ENCODE measurements at regions not wholly inside any gene's neighbourhood (a gene's known extent, or its start where the extent isn't known, plus 50 kb on each side); places are given as distances from the start of the nearest gene placed in this dataset.

DNA sequence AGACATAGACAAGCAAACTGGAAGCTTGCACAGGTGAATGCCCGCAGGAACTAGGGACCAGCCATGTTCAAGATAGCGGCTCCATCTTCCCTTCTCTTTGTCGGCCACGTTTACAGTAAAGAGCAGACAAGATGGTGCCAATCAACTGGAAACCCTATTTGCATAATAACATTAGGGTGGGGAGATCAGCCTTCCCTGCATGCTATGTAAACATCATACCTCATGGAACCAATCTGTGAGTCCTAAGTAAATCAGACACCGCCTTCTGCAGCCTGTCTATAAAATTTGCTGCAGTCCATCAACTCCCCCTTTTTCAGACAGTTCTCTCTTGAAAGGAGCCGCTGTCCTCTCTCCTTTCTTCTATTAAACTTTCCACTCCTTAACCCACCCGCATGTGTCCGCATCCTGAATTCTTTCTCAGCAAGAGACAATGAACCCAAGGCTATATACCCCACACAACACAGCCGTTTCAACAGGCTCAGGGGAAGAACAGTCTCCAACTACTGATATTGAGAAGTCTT, 384.4 kb downstream of the EIPR1 start:
- no peak for DNase-seq (ENCODE audit: low read depth in 2 of 2)

DNA sequence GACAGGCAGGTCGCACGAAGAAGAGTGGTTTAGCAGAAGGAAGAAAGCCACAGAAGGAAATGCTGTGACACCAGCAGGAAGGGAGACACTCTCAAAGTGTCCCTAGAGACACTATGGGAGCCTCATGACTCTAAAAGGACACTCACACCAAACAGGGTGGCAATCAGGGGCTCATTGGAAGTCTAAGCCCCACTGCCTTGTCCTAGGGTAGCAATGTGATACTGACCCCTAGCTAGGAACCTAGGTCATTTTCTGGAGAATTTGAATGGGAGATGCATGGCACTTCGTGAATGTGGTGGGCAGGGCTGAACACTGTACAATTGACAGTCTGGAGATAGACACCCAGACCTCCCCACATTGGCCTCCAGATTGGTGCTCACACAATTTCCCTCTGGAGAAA, 385.0 kb downstream of the EIPR1 start:
- DNase-seq (ENCODE audit: low read depth in 2 of 2): no peak

DNA sequence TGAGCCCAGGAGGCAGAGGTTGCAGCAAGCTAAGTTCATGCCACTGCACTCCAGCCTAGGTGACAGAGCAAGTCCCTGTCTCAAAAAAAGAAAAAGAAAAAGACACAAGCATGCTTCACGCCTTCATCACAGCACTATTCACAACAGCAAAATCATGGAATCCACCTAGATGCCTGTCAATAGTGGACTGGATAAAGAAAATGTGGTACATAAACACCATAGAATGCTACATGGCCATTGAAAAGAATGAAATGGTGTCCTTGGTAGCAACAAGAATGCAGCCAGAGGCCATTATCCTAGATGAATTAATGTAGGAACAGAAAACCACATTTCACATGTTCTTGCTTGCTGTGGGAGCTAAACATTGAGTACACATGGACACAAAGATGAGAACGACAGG, 392.6 kb downstream of the EIPR1 start:
- no peak for DNase-seq (ENCODE audit: low read depth in 2 of 2)

DNA sequence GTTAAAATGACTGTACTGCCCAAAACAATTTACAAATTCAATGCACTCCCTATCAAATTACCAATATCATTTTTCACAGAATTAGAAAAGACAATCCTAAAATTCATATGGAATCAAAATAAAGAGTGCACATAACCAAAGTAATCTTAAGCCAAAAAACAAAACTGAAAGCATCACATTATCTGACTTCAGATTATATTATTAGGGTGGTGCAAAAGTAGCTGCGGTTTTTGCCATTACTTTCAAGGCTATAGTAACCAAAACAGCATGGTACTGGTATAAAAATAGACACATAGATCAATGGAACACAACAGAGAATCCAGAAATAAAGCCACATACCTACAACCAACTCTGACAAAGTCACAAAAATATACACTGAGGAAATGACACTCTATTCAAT, 396.6 kb downstream of the EIPR1 start:
- DNase-seq (ENCODE audit: low read depth in 2 of 2): no peak

DNA sequence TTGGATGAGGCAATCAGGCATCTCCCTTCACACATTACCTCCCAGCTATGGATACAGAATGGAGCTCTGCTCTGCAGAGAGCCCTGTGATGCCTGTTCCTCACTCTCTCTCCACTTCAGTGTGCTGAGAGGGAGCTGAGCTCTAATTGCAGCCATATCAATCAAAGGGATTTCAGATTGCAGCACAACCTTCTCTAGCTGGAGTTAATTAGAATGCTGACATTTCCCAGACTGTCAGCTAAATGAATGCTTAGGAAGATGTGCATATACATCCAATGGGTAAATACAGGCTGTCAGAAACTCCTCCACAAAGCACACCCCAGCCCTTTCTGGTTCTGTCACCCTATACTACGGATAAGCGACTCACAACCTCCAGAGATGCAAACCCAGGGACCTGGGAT, 402.6 kb downstream of the EIPR1 start:
- DNase-seq (ENCODE audit: low read depth in 2 of 2): no peak

DNA sequence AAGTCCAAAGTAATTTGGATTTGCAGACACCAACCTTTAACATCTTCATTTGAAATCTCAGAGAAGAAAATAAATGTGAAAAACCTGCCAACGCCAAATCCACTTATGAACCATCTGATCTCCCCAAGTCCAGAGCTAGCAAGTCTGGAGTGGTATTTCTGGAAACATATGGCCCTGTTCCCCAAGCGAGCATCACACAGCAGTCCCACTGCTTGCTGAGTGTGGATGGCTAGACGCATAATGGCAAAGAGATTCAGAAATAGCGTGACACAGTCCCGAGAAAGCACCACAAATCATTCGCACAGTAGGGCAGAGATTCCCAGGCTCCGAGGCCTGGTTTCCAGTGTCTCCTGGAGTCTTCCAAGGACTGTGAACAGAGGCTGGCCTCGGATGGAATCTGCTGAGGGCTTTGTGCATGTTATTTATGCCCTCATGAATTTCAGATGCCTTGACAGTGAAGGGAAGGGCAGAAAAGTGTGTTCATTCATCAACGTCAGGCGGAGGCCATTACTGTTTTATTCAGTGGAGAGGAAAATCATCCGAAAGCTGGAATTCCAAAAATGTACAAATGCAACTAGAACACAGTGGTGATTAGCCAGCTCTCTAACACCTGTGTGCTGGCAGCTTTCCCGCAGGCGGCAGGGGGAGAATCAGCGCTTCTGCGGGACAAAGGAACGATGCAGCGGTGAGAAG, 417.0 kb downstream of the EIPR1 start:
- no peak for DNase-seq (ENCODE audit: low read depth in 2 of 2)

DNA sequence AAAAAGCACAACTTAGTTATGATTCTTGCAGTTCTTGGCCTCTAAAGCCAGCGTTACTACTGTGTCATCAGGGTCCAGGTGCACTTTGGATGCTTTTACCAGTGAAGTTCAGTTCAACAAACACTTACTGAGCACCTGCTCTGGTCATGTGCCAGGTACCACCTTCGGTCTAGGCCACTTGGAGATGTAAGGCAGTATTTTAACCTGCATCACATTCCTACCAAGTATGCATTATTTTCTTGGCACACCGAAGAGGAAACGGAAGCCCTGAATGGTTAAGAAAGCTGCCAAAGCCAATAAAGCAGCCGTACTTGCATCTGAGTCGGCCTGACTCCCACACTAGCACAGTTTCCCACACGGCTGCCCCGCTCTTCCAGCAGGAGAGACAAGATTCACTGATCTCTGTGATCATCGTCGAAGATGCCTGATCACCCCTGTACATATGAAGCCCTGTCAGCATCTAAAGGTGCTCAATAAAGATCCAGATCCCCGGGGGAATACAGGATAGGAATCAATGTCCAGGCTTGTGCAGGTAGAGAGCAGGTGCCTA, 427.1 kb downstream of the EIPR1 start:
- DNase-seq (ENCODE audit: low read depth in 2 of 2): no peak

DNA sequence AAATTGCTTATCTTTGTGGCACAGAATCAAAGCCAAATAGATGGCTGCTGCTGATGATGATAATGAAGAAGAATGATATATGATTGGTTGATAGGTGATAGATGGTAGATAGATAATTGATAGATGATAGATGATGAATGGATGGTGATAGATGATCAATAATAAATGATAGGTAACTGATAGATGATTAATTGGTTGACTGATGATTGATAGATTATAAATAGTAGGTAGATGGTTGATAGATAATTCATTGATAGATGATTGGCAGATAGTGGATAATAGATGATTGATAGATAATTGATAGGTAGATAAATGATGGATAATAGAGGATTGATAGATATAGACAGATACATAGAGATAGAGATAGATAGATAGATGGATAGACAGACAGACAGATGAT, 430.2 kb downstream of the EIPR1 start:
- DNase-seq (ENCODE audit: low read depth in 2 of 2): no peak

DNA sequence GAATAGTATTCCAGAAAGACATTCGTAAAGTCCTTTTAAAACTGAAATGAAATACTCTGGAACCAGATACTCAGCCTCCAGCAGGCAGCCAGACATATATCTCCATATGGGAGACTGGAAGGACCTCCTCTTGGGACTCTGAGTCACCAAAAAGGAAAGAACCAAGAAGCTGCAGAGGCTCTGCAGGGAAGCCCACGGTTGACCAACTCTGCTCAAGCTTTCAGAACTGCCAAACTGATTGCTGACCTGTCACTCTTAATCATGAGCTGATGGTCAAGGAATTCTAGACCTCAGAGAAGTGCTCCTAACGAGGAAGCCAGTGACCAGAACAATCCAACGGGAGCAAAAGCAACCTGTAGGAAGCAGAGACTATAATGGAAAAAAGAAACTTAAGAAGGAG, 434.7 kb downstream of the EIPR1 start:
- no peak for DNase-seq (ENCODE audit: low read depth in 2 of 2)

DNA sequence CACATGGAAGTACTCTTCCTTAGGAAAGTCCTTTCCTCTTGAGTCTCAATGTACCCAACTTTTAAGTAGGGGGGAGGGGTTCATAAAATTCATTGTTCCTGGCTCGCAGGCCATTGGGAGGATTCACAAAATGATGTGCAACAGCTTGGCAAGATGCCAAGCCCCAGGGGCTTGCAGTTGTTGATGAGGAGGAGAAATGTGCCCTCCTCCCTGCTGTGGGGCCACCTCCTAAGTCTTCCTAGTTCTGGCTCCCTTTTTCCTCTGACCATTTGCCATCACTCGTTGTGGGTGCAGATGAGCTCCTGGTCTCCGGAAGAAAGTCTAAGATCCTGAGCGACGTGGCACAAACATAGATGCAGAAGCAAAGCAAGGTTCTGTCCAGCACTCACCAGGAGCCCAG, 435.4 kb downstream of the EIPR1 start:
- no peak for DNase-seq (ENCODE audit: low read depth in 2 of 2)

DNA sequence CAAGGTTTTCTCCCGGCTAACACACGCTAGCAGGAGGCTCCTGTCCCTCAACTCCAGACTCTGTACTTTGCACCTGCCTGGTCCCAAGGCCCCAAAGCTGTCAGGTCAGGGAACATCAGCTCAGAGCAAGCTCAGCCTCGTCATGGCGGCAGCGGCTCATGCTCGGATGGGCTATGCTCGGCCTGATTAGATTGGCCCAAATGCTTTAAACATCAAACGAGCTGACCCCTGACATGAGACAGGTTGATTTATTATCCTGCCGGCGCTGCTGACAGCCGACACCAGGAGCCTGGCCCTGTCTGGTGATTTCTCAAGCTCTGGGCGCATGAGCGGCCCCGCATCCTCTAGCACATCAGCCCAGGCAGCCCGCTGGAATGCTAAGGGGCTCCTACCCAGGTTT, 436.4 kb downstream of the EIPR1 start:
- DNase-seq (ENCODE audit: low read depth in 2 of 2): no peak

DNA sequence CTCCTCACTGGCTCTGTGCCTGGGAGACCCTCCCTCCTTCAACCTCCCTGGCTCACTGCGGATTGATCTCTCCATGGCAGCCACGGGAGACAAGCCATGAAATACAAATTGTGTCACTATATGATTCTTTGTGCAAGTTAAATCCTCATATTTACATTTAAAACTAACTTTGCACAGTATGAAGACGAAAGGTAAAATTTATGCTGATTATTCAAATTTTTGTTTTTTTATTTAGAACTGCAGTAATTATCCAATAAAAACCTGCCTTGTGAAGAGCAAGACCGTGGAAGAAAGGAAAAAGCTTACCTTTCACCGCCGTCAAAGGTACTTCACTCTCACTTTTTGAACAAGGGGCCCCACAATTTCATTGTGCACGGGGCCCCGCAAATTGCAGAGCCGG, 436.9 kb downstream of the EIPR1 start:
- DNase-seq (ENCODE audit: low read depth in 2 of 2): no peak

DNA sequence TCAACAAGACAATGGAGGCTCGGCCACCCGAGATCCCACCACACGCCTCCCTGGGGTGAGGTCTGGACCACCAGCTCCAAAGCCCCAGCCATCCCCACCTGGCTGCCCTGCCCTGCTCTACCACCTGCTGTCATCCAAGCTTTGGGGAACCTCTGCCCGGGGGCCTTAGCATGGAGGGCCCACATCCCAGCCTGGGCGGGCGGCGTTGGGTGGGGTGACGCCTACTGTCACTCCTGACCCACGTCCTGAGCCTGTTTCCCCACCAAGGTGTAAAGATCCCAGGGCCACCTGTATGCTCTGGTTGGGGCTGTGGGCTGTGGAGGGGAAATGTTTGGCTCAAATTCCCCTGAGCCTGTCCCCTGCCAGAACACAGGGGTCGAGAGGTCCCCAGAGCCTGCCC, 437.6 kb downstream of the EIPR1 start:
- no peak for DNase-seq (ENCODE audit: low read depth in 2 of 2)

DNA sequence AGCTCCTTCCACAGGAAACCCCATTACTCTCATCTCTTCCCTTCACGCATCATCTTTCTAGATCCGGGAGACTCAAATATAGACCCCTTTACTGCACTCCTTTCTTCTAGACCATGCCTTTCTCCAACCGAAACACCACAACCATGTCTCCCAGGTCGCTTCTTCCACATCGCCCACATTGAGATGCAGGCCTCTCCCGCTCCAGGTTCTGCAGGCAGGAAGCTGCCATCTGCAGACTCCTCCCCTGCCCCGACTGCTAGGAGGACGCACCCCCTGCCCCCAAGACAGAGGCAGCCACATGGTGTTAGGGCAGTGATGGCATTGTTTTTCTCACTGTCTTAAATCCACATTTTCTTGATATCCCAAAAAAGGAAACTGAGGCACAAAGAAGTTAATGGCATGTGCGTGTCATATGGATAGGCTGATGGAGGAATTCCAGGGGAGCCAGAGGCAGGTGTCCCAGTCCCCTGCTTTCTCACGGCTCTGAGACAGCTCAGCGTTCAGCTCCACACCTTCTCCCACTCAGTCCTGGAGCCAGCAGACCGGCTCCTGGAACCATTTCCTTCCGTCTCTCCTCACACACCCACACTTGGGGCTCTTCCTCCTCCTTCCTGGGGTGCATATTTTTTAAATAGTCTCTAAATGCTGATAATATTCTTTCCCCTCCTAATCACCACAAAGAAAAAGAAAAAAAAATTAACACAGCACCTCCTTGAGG, 438.4 kb downstream of the EIPR1 start:
- no peak for DNase-seq (ENCODE audit: low read depth in 2 of 2)

DNA sequence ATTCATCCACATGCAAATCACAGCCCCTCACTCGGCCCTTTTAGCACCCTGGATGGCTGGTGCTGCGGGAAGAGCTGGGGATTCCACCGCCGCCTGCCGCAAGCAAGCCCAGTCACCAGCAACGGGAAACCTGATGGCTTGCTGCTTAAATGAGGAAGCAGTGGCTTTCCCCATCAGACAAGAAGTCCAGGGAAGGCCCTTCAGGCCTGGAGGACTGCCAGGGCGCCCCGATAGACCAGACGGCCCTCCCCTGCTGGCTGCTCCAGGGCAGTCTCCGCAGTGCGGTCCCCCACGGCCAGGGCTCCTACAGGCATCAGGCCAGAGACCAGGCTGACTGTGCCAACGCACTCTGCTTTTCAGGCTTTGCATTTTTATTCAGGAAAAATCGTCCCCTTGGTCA, 439.1 kb downstream of the EIPR1 start:
- DNase-seq (ENCODE audit: low read depth in 2 of 2): no peak

DNA sequence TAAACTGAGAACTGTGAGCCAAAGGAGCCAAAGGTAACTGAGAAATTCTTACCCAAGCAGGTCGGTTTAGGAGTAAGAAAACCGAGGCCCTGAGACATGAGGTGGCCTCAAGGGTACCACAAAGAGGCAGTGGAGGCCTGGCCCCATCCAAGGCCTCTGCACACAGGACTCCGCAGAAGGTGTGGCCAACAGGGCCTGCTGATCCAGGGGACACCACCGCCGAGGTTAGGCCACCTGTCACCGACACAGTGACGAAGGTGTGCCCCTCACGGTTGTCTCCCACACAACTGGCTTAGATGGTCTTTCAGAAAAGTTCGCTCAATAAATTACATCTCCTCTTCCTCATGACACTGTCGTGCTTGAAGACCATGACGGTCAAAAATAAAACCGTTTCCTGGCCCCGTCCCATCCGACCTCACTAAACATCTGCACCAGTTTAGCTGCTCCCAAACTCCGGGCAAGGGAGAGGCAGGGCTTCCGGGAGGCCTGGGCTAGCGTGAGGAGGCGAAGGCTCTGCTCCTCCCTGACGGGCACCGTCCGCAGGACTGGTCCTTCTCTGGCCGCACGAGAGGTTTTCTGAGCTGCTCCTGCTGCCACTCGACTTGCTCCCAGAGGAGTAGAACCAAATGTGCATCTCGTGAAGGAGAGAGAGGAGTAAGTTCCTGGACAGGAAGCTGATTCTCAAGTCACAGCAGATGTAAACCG, 442.0 kb downstream of the EIPR1 start:
- DNase-seq (ENCODE audit: low read depth in 2 of 2): no peak

DNA sequence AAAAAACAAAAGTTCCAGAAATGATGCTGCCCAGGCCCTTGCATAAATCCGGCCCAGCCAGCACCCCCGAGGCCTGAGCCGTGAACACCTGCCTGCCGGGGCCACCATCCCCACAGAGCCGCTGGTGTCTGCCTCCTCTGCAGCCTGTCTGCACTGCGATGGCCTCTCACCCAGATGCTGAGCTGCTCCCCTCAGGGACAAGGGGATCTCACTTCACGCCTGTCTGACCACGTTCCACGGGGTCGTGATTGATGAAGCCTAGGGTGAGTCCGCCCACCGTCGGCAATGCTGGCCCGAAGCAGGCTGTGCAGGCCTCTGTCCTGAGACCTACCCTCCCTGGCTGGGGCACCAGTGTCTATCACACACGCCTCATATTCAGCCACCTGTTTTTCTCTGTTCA, 444.2 kb downstream of the EIPR1 start:
- DNase-seq (ENCODE audit: low read depth in 2 of 2): no peak

DNA sequence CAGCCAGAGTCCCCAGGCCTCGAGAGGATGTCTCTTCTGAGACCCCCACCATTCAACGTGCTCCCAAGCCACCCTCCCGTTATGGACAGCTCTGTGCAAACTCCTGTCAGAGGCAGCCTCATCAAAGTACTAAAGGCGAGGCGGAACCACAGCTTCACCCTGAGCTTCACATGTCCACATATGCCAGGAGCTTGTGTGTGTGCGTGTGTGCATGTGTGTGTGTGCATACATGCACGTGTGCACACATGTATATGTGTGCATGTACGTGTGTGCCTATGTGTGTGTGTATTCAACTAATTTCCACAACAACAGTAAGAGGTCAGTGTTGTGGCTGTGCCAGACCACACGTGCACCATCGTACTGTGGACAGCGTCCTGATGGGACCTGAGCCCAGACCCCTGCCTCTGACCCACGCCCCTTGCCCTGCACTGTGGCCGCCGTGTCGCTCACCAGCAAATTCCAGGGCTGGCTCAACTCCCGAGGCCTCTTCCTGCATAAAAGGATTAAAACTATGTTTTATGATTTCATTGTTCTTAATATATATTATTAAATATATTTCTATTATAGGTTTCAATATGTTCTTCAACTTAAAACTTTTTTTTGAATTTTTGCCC, 444.8 kb downstream of the EIPR1 start:
- DNase-seq (ENCODE audit: low read depth in 2 of 2): no peak

DNA sequence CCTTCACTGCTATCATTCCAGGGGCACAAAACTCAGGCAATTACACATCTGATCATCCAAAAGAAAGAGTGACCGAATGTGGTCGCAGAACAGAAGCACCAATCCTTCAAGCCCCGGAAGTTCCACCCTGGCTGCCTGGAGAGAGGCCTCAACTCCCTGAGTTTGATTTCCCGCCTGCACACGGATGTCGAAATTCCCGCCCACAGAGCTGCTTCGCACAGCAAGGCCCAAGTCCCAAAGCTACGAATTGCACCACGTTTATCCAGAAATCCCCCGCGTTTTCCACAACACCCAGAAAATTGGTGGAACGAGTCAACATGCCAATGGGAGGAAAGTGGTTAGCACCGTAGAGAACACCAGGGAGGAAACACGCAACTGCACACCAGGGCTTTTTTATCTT, 445.4 kb downstream of the EIPR1 start:
- DNase-seq (ENCODE audit: low read depth in 2 of 2): no peak

DNA sequence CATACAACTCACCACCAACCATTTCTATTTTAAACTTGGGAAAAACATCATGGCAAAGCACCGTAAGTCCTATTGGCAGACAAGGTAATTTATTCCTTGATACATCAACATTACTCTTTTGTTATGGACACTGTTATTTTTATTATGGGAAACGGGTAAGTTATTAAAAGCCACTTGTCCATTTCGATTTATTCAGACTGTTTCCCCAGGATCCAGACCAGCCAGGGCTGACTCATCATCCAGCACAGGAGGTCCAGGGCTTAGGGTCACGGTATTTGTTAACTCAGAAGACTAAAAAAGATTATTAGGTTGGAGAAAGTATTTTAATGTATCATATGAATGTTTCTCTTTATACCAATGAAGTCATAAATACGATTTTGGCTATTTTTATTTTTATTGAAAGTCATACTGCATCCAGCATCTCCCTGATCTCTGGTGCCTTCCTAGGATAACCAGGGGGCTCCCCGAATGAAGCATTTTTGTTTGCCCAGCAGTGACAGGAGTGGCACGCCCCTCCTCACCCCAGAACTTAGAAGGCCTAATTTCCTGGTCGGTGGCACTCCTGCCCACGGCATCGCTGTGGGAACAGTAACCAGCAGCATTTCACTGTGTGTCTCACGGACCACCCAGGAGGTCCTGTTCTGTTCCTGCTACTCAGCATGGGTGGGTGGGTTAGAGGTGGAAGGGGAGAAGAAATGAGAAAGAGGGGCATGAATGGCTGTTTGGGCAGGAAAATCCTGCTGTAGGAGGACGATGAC, 446.1 kb downstream of the EIPR1 start:
- DNase-seq (ENCODE audit: low read depth in 2 of 2): no peak

DNA sequence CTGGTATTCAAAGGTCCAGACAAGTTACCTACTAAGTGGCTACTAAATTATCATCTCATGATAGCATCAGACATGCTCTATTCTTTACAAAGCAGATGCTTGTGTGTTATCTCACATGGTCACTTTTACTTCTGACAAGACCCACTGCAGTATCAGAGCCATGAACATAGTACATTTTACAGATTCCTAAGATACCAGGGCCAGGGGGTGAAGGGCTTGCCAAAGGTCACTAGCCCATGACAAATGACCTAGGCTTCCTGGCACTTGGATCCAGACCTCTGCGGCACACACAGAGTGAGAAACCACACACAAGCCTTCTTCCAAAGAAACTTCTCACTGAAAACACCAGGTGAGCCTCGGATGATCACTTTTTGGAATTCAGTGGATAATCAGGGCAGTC, 446.8 kb downstream of the EIPR1 start:
- no peak for DNase-seq (ENCODE audit: low read depth in 2 of 2)

DNA sequence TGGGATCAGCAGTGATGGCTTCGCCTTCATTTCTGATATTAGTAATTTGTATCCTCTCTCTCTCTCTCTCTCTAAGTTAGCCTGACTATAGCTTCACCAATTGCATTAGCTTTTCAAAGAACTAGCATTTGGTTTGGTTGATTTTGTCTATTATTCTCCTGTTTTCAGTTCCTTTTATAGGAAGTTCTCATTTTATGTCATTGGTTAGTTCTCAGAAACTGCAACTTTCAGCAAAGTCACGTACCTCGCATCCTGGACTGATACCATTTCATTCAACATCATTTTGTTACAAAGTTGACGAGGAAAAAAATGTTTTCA, 450.8 kb downstream of the EIPR1 start:
- no peak for DNase-seq (ENCODE audit: low read depth in 2 of 2)
